ENCODE measurements at regions not wholly inside any gene's neighbourhood (a gene's known extent, or its start where the extent isn't known, plus 50 kb on each side); places are given as distances from the start of the nearest gene placed in this dataset.

- no peak for DNase-seq (ENCODE audit: low read depth)
Observed at GRCh38 chr1:79614762-79615161, 608.2 kb upstream of the ADGRL4 start.

DNA sequence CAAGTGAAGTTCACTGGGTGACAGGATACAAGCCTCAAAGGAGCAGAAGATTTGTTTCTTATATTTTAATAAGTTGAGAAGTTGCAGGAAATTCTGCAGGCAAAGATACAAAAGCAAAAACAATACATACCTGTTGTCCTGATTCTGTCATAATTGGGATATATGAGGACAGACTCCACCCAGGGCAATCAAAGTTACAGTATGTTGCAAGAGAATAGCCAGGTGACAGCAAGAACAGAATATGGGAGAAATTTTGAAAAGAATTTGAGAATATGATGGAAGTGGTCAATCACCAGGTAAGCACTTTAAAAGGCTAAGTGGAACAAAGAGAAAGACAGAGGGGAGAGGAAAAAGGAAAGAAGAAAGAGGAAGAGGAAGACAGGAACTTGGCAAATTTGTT, 607.6 kb upstream of the ADGRL4 start:
- no peak for DNase-seq (ENCODE audit: low read depth)

- DNase-seq (ENCODE audit: low read depth) = no peak
Observed at GRCh38 chr1:79613046-79613445, 606.5 kb upstream of the ADGRL4 start.

DNA sequence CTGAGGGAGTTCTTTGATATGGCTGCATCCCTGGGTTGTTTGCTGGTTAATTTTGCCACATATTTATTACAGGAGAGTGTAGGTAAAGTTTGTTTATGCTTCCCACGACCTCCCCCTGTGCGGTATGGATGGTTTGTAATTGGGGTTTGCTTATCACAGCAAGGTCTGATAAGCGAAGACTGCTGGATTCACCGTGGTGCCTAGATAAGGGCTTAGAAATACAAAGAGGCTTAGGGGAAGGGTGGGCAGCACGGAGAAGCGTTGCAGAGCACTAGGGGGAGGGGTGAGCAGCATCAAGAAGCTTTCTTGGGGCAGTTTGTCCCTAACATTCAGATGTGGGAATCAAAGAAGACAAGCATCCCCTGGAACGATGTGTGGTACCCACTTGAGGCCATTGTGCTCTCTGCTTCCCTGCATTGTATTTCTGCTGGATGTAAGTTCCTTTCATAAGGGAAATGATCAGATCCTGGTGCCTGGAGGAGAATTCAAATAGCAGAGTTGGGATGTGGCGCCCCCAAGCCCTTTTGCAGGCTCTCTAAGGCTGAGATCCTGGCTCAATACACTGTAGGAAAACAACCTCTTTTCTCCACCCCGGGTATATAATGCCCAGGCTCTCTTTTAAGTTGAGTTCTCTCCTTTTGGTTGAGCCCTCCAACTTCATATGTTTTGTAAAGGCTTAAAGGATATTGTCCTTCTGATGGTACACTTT, 598.1 kb upstream of the ADGRL4 start:
- DNase-seq (ENCODE audit: low read depth) = no peak

DNA sequence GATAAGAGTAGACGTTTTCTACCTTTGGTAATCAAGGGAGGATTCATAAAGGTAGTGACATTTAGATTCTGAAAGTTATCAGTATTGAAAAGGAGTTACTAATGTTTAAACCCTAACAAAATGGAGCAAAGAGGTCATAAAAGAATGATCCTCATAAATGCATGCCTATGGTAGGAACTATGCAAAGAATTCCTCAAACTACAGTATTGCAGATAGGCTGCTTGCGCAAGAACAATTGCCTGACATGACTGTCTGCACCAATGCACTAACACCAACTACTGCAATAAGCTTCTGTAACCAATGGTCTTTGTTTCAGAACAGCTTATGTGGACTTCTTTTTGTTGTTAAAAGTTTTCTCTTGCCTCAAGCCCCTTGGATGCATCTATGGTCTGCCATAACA, 597.3 kb upstream of the ADGRL4 start:
- DNase-seq (ENCODE audit: low read depth) = no peak

- no peak for DNase-seq (ENCODE audit: low read depth)
Observed at GRCh38 chr1:79599257-79599656, 592.7 kb upstream of the ADGRL4 start.

GRCh38 chr1:79595931-79596330, 589.4 kb upstream of the ADGRL4 start:
- DNase-seq (ENCODE audit: low read depth) = no peak

DNA sequence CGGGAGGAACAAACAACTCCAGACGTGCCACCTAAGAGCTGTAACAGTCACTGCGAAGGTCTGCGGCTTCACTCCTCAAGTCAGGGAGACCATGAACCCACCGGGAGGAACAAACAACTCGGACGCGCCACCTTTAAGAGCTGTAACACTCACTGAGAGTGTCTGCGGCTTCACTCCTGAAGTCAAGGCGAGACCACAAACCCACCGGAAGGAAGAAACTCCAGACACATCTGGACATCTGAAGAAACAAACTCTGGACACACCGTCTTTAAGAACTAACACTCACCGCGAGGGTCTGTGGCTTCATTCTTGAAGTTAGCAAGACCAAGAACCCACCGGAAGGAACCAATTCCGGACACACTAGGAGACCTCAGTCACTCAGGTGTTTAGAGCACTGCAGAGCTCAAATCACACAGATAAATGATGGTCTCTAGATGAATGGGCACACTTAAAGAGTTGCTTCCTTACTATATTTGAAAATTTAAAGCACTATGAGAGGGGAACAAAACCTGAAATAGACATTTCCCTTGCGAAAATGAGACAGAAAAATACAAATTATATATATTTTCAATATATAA, 587.7 kb upstream of the ADGRL4 start:
- DNase-seq (ENCODE audit: low read depth) = no peak

GRCh38 chr1:79592707-79593106, 586.2 kb upstream of the ADGRL4 start:
- DNase-seq (ENCODE audit: low read depth) = no peak

GRCh38 chr1:79588719-79589118, 582.2 kb upstream of the ADGRL4 start:
- no peak for DNase-seq (ENCODE audit: low read depth)

GRCh38 chr1:79587229-79587628, 580.7 kb upstream of the ADGRL4 start:
- no peak for DNase-seq (ENCODE audit: low read depth)

DNA sequence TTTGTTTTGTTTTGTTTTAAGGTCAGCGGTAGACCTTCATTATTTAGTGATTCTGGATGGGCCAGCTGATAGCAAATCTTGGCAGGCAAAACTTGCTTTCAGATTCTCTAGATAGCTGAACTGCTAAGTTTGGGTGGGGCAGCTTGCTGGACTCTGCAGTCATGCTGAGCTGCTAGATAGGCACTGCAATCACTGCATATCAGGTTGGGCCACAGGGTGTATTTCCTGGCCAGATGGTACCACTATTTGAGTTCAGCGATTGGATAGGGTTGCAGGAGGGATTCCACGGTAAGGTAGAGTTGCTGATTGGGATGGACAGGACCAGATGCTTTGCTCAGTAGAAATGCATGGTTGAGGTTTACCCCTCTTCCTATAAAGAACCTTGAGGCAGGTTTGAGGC, 579.3 kb upstream of the ADGRL4 start:
- no peak for DNase-seq (ENCODE audit: low read depth)

DNA sequence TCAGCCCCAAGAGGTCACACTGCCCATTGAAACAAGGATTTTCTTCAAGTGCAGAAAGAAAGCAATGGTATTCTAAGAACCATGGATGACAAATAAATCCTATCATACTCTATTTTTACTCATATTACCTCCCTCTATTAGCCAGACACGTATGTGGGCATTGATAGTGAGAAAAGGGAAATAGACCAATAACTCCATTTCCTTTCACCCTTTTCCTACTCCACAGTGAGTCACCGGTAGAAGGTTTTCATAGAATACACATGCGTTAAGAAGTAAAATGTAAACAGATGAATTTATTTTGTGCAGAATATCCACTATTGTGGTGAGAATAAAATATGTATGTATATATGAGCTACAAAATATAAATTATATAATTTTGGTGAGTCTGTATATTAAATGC, 568.9 kb upstream of the ADGRL4 start:
- DNase-seq (ENCODE audit: low read depth) = no peak

- no peak for DNase-seq (ENCODE audit: low read depth)
Observed at GRCh38 chr1:79568411-79568810, 561.9 kb upstream of the ADGRL4 start.

- DNase-seq (ENCODE audit: low read depth) = no peak
Observed at GRCh38 chr1:79561521-79561978, 555.0 kb upstream of the ADGRL4 start.

GRCh38 chr1:79556189-79556588, 549.7 kb upstream of the ADGRL4 start:
- DNase-seq (ENCODE audit: low read depth) = no peak

DNA sequence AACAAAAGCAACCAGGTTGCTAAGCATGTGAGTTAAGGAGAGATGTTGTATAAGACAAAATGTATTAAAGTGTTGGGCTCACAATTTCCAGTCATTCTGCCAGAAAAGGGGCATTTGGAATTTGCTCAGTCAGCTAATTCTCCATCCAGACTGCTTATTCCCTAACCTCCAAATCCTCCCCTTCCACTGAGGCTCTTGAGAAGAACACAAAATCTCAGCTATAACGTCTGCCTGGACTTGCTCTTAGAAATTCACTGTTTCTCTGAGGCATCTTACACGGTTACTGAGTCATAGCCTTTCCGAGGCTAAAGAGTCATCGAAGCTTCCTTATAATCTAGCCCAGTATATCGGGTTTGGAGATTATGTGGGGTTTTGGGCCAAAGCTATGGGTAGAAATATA, 548.2 kb upstream of the ADGRL4 start:
- DNase-seq (ENCODE audit: low read depth) = no peak

GRCh38 chr1:79551321-79551720, 544.8 kb upstream of the ADGRL4 start:
- no peak for DNase-seq (ENCODE audit: low read depth)

GRCh38 chr1:79550402-79550801, 543.9 kb upstream of the ADGRL4 start:
- DNase-seq (ENCODE audit: low read depth) = no peak

- no peak for DNase-seq (ENCODE audit: low read depth)
Observed at GRCh38 chr1:79549201-79549600, 542.7 kb upstream of the ADGRL4 start.

- DNase-seq (ENCODE audit: low read depth) = no peak
Observed at GRCh38 chr1:79547514-79547913, 541.0 kb upstream of the ADGRL4 start.

GRCh38 chr1:79543394-79543793, 536.9 kb upstream of the ADGRL4 start:
- no peak for DNase-seq (ENCODE audit: low read depth)

- no peak for DNase-seq (ENCODE audit: low read depth)
Observed at GRCh38 chr1:79539001-79539400, 532.5 kb upstream of the ADGRL4 start.

- DNase-seq (ENCODE audit: low read depth) = no peak
Observed at GRCh38 chr1:79532555-79532954, 526.0 kb upstream of the ADGRL4 start.
